ENCODE measurements at regions not wholly inside any gene's neighbourhood (a gene's known extent, or its start where the extent isn't known, plus 50 kb on each side); places are given as distances from the start of the nearest gene placed in this dataset.

DNA sequence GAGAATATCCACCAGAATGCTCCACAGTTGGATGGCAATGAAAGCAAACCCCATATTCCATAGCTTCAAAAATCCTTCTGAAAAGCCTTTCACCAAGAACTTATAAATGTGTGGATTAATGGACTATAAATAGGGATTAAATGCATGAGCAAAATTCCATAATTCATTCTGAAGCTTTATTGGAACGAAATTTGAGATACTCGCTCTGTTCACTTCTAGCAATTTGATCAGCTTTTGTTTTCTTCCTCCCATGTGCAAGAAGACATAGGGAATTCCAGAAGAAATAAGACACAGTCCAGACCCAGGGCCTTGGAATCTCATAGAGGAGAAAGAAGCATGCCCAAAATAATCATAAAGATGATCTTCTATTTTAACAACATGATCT is 285.9 kb upstream of the TMPO start:
- no peaks in the 10 kb centered on the region for H3K36me3 ChIP-seq
- no peak for DNase-seq
- H3K4me1 ChIP-seq: no peaks in the 10 kb centered on the region
- H3K4me3 ChIP-seq: no peak overlapping the region
- H3K9me3 ChIP-seq (replicated peaks): no peaks in the 10 kb centered on the region
- H3K27ac ChIP-seq: no peak overlapping the region
- no peaks in the 10 kb centered on the region for H3K27me3 ChIP-seq

DNA sequence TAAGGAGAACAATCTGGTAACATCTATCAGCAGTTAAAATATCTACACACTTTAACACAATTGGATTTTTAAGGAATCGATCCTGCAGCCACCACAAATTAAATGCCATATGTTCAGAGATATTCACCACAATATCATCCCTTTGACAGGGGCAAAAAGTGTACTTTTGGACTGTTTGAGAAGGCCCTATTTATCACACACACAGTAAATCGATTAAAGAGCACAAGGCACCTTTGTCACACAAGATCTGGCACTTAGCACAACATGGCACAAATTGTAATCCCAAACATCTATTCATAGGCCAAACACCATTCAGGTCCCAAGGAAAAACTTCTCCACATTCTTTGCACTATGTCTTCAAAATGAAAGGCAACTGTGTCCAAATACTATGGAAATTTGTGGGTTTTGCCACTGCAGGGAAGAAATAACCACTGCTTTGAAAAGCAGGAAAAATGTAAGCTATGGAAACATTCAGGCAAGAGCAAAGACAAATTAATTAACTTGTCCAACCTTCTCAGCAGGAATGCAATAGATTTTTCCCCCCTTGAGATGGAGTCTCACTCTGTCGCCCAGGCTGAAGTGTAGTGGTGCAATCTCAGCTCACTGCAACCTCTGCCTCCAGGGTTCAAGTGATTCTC is 282.5 kb upstream of the TMPO start:
- Histone ChIP-seq H3K4me3 (no peak overlapping the region), H3K9me3 (replicated peaks) (no peaks in the 10 kb centered on the region), H3K27me3 (no peaks in the 10 kb centered on the region), H3K4me1 (no peaks in the 10 kb centered on the region), H3K36me3 (no peaks in the 10 kb centered on the region), H3K27ac (no peak overlapping the region)
- DNase-seq: no peak

GRCh38 chr12:98235301-98235700 is 280.1 kb upstream of the TMPO start:
- H3K27ac ChIP-seq: no peak overlapping the region
- H3K4me3 ChIP-seq: no peak overlapping the region
- H3K36me3 ChIP-seq: no peaks in the 10 kb centered on the region
- no peaks in the 10 kb centered on the region for H3K27me3 ChIP-seq
- no peaks in the 10 kb centered on the region for H3K4me1 ChIP-seq
- H3K9me3 ChIP-seq (replicated peaks): no peaks in the 10 kb centered on the region
- no peak for DNase-seq

GRCh38 chr12:98238515-98239130 is 276.8 kb upstream of the TMPO start:
- Histone ChIP-seq H3K27me3 (no peaks in the 10 kb centered on the region), H3K4me3 (no peak overlapping the region), H3K9me3 (replicated peaks) (no peaks in the 10 kb centered on the region), H3K4me1 (no peaks in the 10 kb centered on the region), H3K27ac (no peak overlapping the region), H3K36me3 (no peaks in the 10 kb centered on the region)
- DNase-seq: no peak

DNA sequence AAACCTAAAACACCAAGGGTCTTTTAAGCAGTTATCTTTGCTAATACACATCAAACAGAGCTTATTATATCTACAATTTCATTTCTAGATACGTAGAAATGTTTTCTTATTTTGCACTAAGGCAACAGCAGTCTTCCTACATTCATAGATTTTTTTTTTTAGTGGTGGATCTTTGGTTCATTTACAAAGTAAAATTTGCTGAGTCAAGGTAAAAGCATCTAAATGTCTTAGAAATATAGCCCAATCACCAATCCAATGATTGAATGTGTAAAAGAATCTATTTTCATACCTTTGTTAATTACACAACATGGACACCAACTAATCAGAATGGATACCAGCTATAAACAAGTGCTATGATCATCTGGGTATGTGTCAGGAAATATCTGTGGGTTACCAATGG is 272.2 kb upstream of the TMPO start:
- Histone ChIP-seq H3K4me3 (no peak overlapping the region), H3K4me1 (no peaks in the 10 kb centered on the region), H3K9me3 (replicated peaks) (no peaks in the 10 kb centered on the region), H3K27me3 (no peaks in the 10 kb centered on the region), H3K36me3 (no peaks in the 10 kb centered on the region), H3K27ac (no peak overlapping the region)
- no peak for DNase-seq

DNA sequence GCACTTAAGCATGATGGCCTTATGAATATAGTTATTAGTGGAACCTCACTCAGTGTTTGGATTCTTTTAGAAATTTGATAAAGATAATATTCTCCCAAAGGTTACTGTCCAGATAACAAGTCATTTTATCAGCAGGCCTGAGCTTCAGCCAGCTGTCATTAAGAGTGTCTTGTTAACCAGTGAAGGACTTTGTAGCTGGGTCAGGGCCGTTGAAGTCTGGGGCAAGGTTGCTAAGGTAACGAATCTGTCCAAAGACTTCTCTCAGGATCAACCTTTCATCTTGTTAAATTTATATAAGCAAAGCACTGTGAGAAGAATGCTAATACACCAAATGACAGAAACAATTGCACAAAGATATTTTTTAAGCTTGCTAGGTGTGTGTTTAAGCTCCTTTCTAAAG is 271.3 kb upstream of the TMPO start:
- Histone ChIP-seq H3K4me1 (no peaks in the 10 kb centered on the region), H3K27ac (no peak overlapping the region), H3K36me3 (no peaks in the 10 kb centered on the region), H3K4me3 (no peak overlapping the region), H3K27me3 (no peaks in the 10 kb centered on the region), H3K9me3 (replicated peaks) (no peaks in the 10 kb centered on the region)
- no peak for DNase-seq

- Histone ChIP-seq H3K4me1 (no peaks in the 10 kb centered on the region), H3K4me3 (no peak overlapping the region)
Measured at GRCh38 chr12:98253207-98254037, 262.0 kb upstream of the TMPO start.

GRCh38 chr12:98256830-98257229 is 258.6 kb upstream of the TMPO start:
- no peaks in the 10 kb centered on the region for H3K9me3 ChIP-seq (replicated peaks)
- H3K4me3 ChIP-seq: no peak overlapping the region
- H3K27me3 ChIP-seq: no peaks in the 10 kb centered on the region; the same call in 1 of the 2 replicates
- no peaks in the 10 kb centered on the region for H3K4me1 ChIP-seq
- H3K27ac ChIP-seq: no peak overlapping the region
- DNase-seq: no peak
- H3K36me3 ChIP-seq: no peaks in the 10 kb centered on the region

More at GRCh38 chr12:98253207-98254037, 262.0 kb upstream of the TMPO start:
- DNase-seq: no peak
- H3K36me3 ChIP-seq: no peaks in the 10 kb centered on the region
- H3K9me3 ChIP-seq (replicated peaks): no peaks in the 10 kb centered on the region
- no peaks in the 10 kb centered on the region for H3K27me3 ChIP-seq
- no peak overlapping the region for H3K27ac ChIP-seq

- Histone ChIP-seq H3K27me3 (no peaks in the 10 kb centered on the region; the same call in 1 of the 2 replicates), H3K9me3 (replicated peaks) (no peaks in the 10 kb centered on the region), H3K4me3 (no peak overlapping the region), H3K4me1 (no peaks in the 10 kb centered on the region), H3K36me3 (no peaks in the 10 kb centered on the region), H3K27ac (no peak overlapping the region)
- no peak for DNase-seq
Measured at GRCh38 chr12:98259693-98260092, 255.7 kb upstream of the TMPO start.

GRCh38 chr12:98260276-98260675 is 255.1 kb upstream of the TMPO start:
- no peak for DNase-seq
- Histone ChIP-seq H3K36me3 (no peaks in the 10 kb centered on the region), H3K27me3 (no peaks in the 10 kb centered on the region; the same call in 1 of the 2 replicates), H3K27ac (no peak overlapping the region), H3K4me3 (no peak overlapping the region), H3K9me3 (replicated peaks) (no peaks in the 10 kb centered on the region), H3K4me1 (no peaks in the 10 kb centered on the region)

DNA sequence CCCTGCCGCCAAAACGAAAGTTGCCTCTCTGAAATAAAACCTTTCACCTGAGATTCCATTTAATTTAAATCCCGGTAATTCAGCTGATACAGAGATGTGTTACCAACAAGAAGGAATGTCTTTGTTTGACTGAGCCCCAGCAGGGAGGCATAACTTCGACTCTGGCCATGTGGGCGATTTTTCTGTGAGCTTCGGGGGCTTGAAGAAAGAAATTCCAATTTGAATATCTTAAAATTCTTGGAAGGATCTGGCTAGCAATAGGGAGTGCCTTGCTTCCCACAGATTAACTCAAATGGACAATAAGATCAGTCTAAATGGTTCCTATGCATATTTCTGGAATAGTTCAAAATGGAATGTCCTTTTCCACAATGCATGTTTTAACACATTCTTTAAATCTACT is 252.5 kb upstream of the TMPO start:
- Histone ChIP-seq H3K27me3 (no peaks in the 10 kb centered on the region; the same call in 1 of the 2 replicates), H3K4me1 (no peaks in the 10 kb centered on the region), H3K9me3 (replicated peaks) (no peaks in the 10 kb centered on the region), H3K27ac (no peak overlapping the region), H3K36me3 (no peaks in the 10 kb centered on the region), H3K4me3 (no peak overlapping the region)
- no peak for DNase-seq

DNA sequence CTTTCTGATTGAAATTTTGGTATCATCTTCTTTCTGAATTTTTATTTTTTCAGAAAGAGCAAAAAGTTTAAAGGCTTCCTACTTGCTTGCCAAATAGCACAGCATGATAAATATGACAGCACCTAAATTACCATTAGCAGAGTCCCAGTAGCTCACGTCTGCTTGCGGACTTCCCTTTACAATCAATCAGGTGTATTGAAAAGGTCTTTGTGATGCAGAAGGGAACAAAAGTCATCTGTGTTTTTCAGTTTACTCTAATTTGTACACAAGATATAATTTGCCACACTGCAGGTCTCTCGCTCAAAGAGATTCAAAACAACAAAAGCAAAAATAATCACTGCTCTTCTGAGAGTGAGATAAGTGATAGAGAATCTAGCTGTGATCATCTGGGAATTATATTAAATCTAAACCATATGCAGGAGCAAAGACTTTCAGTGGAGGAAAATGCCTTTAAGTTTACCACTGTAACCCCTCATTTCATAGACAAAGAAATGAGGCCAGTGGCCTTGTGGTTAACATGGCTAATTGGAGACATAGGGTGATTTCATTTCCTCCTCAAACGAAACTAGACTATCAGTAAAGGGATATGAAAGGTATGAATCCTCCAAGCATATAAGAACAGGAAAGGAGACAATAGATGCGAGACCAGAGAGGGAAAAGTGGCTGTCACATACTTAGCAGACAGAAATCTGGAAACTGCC is 240.8 kb upstream of the TMPO start:
- no peak for DNase-seq
- no peaks in the 10 kb centered on the region for H3K27me3 ChIP-seq
- no peak overlapping the region for H3K4me3 ChIP-seq
- H3K36me3 ChIP-seq: no peaks in the 10 kb centered on the region
- H3K27ac ChIP-seq: no peak overlapping the region
- no peaks in the 10 kb centered on the region for H3K4me1 ChIP-seq
- no peaks in the 10 kb centered on the region for H3K9me3 ChIP-seq (replicated peaks)

DNA sequence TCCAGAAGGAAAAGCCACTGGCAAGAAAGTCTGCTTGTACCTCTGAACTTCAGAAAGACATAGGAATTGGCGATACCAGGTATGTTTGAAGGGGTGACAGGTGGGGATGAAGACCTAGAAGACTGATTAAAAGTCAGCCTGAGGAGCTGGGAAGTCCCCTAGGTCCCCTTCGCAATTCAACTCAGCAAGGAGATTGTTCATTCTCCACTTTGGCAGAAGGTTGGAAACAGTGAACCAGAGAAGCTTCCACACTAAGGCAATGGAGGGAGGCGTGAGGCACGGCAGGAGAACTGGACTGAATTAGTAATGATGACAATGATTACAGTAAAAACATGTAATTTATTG is 240.3 kb upstream of the TMPO start:
- no peak for DNase-seq
- H3K4me3 ChIP-seq: no peak overlapping the region
- H3K36me3 ChIP-seq: no peaks in the 10 kb centered on the region
- no peaks in the 10 kb centered on the region for H3K27me3 ChIP-seq
- H3K27ac ChIP-seq: no peak overlapping the region
- H3K4me1 ChIP-seq: no peaks in the 10 kb centered on the region
- no peaks in the 10 kb centered on the region for H3K9me3 ChIP-seq (replicated peaks)

DNA sequence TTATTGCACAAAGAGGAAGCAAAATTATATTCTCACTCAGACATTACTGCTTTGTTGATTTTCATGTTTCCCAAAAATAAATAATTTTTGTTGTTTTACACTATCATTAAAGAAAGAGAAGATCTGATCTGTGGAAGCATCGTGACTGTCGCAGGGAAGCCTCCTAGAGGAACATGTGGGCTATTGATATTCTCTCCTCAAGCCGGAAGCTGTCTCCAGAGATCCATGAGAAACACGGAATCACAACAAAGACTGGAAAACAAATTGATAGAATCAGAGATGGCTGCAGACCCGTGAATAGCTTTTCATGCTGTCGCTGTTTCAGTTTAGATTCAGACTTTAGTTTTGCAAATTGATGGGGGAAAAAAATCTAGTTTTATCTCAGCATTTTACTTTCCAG is 235.2 kb upstream of the TMPO start:
- H3K27me3 ChIP-seq: no peaks in the 10 kb centered on the region
- no peaks in the 10 kb centered on the region for H3K4me1 ChIP-seq
- no peak overlapping the region for H3K4me3 ChIP-seq
- H3K36me3 ChIP-seq: no peaks in the 10 kb centered on the region
- no peak for DNase-seq
- H3K27ac ChIP-seq: no peak overlapping the region
- H3K9me3 ChIP-seq (replicated peaks): no peaks in the 10 kb centered on the region

GRCh38 chr12:98280621-98281020 is 234.8 kb upstream of the TMPO start:
- no peak overlapping the region for H3K4me3 ChIP-seq
- no peaks in the 10 kb centered on the region for H3K27me3 ChIP-seq
- DNase-seq: no peak
- no peaks in the 10 kb centered on the region for H3K9me3 ChIP-seq (replicated peaks)
- no peaks in the 10 kb centered on the region for H3K4me1 ChIP-seq
- no peaks in the 10 kb centered on the region for H3K36me3 ChIP-seq
- no peak overlapping the region for H3K27ac ChIP-seq
